Fibroblast of mammary gland (primary cell): ENCODE measurements at regions not wholly inside any gene's neighbourhood (a gene's known extent, or its start where the extent isn't known, plus 50 kb on each side); places are given as distances from the start of the nearest gene placed in this dataset.
A peak's percentile ranks its signal among the peaks of the same experiment; 100 is the strongest.

ENCODE experiments used
- DNase-seq: peaks from one replicate; pipeline ENCODE4 v3.0.0-alpha.2; 2010; ENCODE audit warnings: low read depth
- H3K4me3 ChIP-seq: 2 replicates; pipeline ENCODE4 v1.5.1; 2011; ENCODE audit warnings: low read depth, mild to moderate bottlenecking, low read length, moderate library complexity; ENCODE audit not compliant: control insufficient read depth
- CTCF ChIP-seq: conservative IDR thresholded peaks from 2 replicates; pipeline ENCODE4 v1.5.1; 2011; ENCODE audit warnings: low read depth, low read length, inconsistent platforms; ENCODE audit not compliant: control insufficient read depth, insufficient read depth

GRCh38 chr21:35478161-35479064, 429.3 kb upstream of the RUNX1 start:
- peak; percentile 63 for DNase-seq
- TF ChIP-seq CTCF = no peak
- no peak overlapping the region for H3K4me3 ChIP-seq

- H3K4me3 ChIP-seq = no peak overlapping the region
- DNase-seq = no peak
- no peak for TF ChIP-seq CTCF
These were observed 428.5 kb upstream of the RUNX1 start for GRCh38 chr21:35477622-35478021.

GRCh38 chr21:35476621-35477395, 427.7 kb upstream of the RUNX1 start:
- DNase-seq = peak; percentile 60
- H3K4me3 ChIP-seq = no peak overlapping the region
- no peak for TF ChIP-seq CTCF

GRCh38 chr21:35475762-35476161, 426.7 kb upstream of the RUNX1 start:
- H3K4me3 ChIP-seq = no peak overlapping the region
- no peak for TF ChIP-seq CTCF
- peak; percentile 62 for DNase-seq

- H3K4me3 ChIP-seq = no peak overlapping the region
- TF ChIP-seq CTCF = no peak
- DNase-seq = peak; percentile 52
These were observed 425.9 kb upstream of the RUNX1 start for GRCh38 chr21:35475009-35475408.

- no peak for TF ChIP-seq CTCF
- H3K4me3 ChIP-seq = no peak overlapping the region
- no peak for DNase-seq
These were observed 424.4 kb upstream of the RUNX1 start for GRCh38 chr21:35473496-35473895.
